Common myeloid progenitor, CD34-positive (primary cell): ENCODE measurements at regions not wholly inside any gene's neighbourhood (a gene's known extent, or its start where the extent isn't known, plus 50 kb on each side); places are given as distances from the start of the nearest gene placed in this dataset.

Experiments used
- CTCF ChIA-PET: fragments of 350-600 bp; sonication (Branson Sonifier 250); formaldehyde crosslinking; loops from one replicate; lab custom pipeline; 2021; ENCODE audit warnings: antibody characterized with exemption; lab: Charles Lee
- POLR2A ChIA-PET: fragments of 350-600 bp; sonication (Branson Sonifier 250); formaldehyde crosslinking; loops from one replicate; lab custom pipeline; 2021; ENCODE audit warnings: antibody characterized with exemption; lab: Charles Lee
- DNase-seq, 3 donors: peaks; one replicate each; pipeline versions ENCODE4 v3.0.0 to v3.0.0-alpha.2; 2013
- H3K27ac ChIP-seq, 2 experiments: 1 replicate in 1 of 2; 2 replicates in 1 of 2; pipeline ENCODE4 v1.7.0; 2013; ENCODE audit warnings: inconsistent platforms in 2 of 2, low read length in 2 of 2, mild to moderate bottlenecking in 2 of 2, low read depth in 1 of 2, moderate library complexity in 1 of 2; ENCODE audit not compliant: severe bottlenecking in 2 of 2, insufficient read depth in 1 of 2, poor library complexity in 1 of 2
- H3K27me3 ChIP-seq, 5 experiments: replicated peaks in 2 of 5; 1 replicate in 3 of 5; 2 replicates in 2 of 5; pipeline versions ENCODE4 v1.6.1 to v1.7.0; 2013; ENCODE audit warnings: low read length in 4 of 5, mild to moderate bottlenecking in 2 of 5, moderate library complexity in 2 of 5, inconsistent platforms in 1 of 5; ENCODE audit not compliant: insufficient read depth in 5 of 5, control insufficient read depth in 4 of 5
- H3K36me3 ChIP-seq, 4 experiments: 1 replicate in 2 of 4; 2 replicates in 2 of 4; pipeline versions ENCODE4 v1.6.1 to v1.7.0; 2013; ENCODE audit warnings: low read length in 3 of 4, control low read depth in 1 of 4, mild to moderate bottlenecking in 1 of 4; ENCODE audit not compliant: control insufficient read depth in 4 of 4, insufficient read depth in 4 of 4
- H3K4me1 ChIP-seq, 4 experiments: 1 replicate in 3 of 4; 2 replicates in 1 of 4; pipeline versions ENCODE4 v1.6.1 to v1.7.1; 2013; ENCODE audit warnings: low read length in 3 of 4, mild to moderate bottlenecking in 3 of 4, control low read depth in 1 of 4, inconsistent platforms in 1 of 4, moderate library complexity in 1 of 4; ENCODE audit not compliant: control insufficient read depth in 4 of 4, insufficient read depth in 4 of 4; ENCODE audit errors: control extremely low read depth in 1 of 4
- H3K4me3 ChIP-seq, 7 experiments: 1 replicate in 4 of 7; 2 replicates in 3 of 7; pipeline versions ENCODE4 v1.5.1 to v1.7.0; 2013; ENCODE audit warnings: mild to moderate bottlenecking in 7 of 7, low read length in 6 of 7, moderate library complexity in 6 of 7, inconsistent platforms in 2 of 7, low read depth in 2 of 7, control low read depth in 1 of 7; ENCODE audit not compliant: insufficient read depth in 4 of 7, control insufficient read depth in 1 of 7; ENCODE audit errors: extremely low read depth in 1 of 7
- H3K9me3 ChIP-seq, 5 experiments: 1 replicate in 4 of 5; 2 replicates in 1 of 5; pipeline versions ENCODE4 v1.6.1 to v1.7.1; 2013; ENCODE audit warnings: low read length in 4 of 5, mild to moderate bottlenecking in 2 of 5, inconsistent platforms in 1 of 5, low read depth in 1 of 5, moderate library complexity in 1 of 5; ENCODE audit not compliant: control insufficient read depth in 4 of 5, insufficient read depth in 2 of 5; ENCODE audit errors: control extremely low read depth in 1 of 5
- WGBS: methylation state at CpG from one replicate; pipeline ENCODE4 v1.1.5; 2013; ENCODE audit not compliant: insufficient coverage; 5-methylcytosine and 5-hydroxymethylcytosine counted together

DNA sequence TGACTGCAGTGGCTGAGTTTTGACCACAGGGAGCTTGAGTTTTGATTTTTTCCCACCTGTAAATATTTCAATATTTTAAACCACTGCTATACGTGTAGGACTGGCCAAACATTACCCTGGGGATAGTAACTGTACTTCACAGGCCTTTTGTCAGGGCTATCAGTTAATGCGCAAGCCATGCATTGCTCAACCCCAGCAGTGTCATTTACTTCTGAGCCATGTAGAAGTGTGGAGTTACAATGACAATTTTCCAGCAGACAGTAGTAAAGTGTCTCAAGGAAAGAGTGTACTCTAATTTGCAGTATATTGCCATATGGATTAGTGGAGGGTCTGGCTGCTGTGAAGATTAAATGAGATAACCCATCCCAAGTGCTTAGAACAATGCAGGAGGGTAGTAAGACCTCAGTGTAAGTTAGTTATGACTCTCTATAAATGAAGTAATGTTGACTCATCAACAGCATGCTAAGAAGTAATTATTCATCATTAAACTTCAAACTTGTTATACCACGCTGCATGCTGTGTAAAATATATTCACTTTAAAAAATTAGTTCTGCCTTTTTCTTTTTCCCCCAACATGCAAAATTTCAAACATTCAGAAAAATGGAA is 489.2 kb downstream of the KDM4C start:
- H3K36me3 ChIP-seq = no peaks in the 10 kb centered on the region
- peaks cover 4 to 23% (median 11%) of the 10 kb centered on the region in 4 experiments for H3K4me1 ChIP-seq
- no peak for DNase-seq
- no peak overlapping the region for H3K27ac ChIP-seq
- WGBS = 100% methylated on average over 3 of the region's 3 CpGs
- H3K9me3 ChIP-seq = no peaks in the 10 kb centered on the region
- ChIA-PET CTCF (interaction anchor here (0.8 kb wide), 1 partner anchor 155 kb away, joined by 3 read pairs; no protein-coding TSS in a partner anchor), POLR2A (no interaction called here)
- H3K4me3 ChIP-seq = no peak overlapping the region
- H3K27me3 ChIP-seq = no peaks in the 10 kb centered on the region

DNA sequence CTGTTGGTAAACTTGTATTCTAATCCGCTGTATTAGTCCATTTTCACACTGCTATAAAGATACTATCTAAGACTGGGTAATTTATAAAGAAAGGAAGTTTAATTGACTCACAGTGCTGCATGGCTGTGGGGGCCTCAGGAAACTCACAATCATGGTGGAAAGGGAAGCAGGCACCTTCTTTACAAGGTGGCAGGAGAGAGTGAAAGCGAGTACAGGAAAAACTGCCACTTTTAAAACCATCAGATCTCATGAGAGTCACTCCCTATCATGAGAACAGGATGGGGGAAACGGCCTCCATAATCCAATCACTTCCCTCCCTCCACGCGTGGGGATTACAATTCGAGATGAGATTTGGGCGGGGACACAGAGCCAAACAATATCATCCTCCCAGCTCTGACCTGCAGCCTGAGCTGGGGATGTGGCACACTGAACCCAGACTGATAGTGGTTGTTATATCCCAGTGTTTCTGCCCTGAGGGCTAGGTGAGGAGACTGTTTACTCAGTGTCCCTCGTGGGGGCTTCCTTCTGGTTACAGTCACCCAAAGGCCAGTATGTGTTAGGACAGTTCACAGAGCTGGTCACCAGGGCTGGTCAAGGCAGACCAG is 488.3 kb downstream of the KDM4C start:
- DNase-seq = peak; percentile 45 to 92 (median 87)
- CTCF ChIA-PET = interaction anchor here (0.8 kb wide), 1 partner anchor 156 kb away, joined by 3 read pairs; no protein-coding TSS in a partner anchor
- H3K4me1 ChIP-seq = peaks cover 4 to 23% (median 11%) of the 10 kb centered on the region in 4 experiments
- H3K4me3 ChIP-seq = peak overlapping the region in 1 of 7 experiments; percentile 20
- peaks cover 0 to under 1% (median 0%) of the 10 kb centered on the region in 5 experiments for H3K9me3 ChIP-seq
- no peaks in the 10 kb centered on the region for H3K27me3 ChIP-seq
- POLR2A ChIA-PET = no interaction called here
- WGBS = 42% methylated on average over 1 of the region's 8 CpGs
- H3K36me3 ChIP-seq = no peaks in the 10 kb centered on the region
- no peak overlapping the region for H3K27ac ChIP-seq

DNA sequence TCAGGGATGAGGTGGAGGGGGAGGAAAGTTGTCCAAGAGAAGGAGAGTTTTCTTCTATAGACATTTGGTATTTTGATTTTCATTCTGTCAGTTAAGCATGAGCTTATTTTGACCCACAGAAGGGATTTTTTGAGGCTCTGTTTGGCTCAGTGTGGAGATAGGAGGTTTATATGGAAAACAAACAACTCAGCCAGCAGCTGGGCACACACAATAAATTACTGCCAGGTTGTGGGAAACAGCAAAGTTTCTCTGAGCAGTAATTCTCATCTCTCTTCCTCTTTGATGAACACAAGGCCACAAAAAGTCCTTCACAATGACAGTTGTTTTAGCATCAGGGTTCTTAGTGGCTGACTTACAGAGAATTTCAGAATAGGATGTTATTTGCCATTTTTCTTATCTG is 486.1 kb downstream of the KDM4C start:
- Histone ChIP-seq H3K36me3 (no peaks in the 10 kb centered on the region), H3K27me3 (no peaks in the 10 kb centered on the region), H3K9me3 (peaks cover 0 to 17% (median 3%) of the 10 kb centered on the region in 5 experiments), H3K27ac (no peak overlapping the region), H3K4me3 (no peak overlapping the region), H3K4me1 (peaks cover 4 to 23% (median 11%) of the 10 kb centered on the region in 4 experiments)
- ChIA-PET POLR2A (no interaction called here), CTCF (interaction anchor here (1.1 kb wide), 1 partner anchor 9 kb away, joined by 3 read pairs; no protein-coding TSS in a partner anchor)
- DNase-seq = peak in 2 of 3 donors; percentile 15 to 18

DNA sequence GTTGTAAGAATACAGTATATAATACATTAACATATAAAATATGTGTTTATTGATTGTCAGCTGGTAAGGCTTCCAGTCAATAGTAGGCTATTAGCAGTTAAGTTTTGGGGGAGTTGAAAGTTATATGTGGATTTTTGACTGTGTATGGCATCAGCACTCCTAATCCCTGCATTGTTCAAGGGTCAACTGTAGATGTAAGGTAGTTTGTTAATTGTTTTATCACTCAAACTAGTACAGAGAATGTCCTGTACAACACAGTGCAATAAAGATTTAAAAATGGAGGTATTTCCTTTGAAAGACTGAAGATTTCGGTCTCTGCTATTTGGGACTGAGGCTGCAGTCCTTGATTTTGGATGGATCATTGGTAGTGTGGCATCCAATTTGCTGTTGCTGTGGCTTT is 484.4 kb downstream of the KDM4C start:
- WGBS = 80% methylated on average over 1 of the region's 1 CpG

DNA sequence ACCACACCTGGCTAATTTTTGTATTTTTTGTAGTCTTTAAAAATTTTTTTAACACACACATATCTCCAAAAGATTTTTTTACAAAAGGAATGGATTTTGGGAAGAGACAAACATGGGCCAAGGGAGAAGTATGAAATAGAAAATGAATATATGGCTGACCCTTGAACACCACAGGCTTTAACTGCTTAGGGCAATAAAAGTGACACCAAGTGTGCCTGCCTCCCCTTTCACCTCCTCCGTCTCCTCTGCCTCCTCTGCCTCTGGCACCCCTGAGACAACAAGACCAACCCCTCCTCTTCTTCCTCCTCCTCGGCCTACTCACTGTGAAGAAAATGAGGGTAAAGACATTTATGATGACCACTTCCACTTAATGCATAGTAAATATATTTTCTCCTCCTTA is 483.9 kb downstream of the KDM4C start:
- WGBS = 100% methylated on average over 1 of the region's 2 CpGs

More for the DNA sequence above, 484.4 kb downstream of the KDM4C start:
- ChIA-PET POLR2A (no interaction called here), CTCF (no interaction called here)
- H3K27ac ChIP-seq = no peak overlapping the region
- H3K36me3 ChIP-seq = no peaks in the 10 kb centered on the region
- no peaks in the 10 kb centered on the region for H3K27me3 ChIP-seq
- H3K4me3 ChIP-seq = no peak overlapping the region
- H3K4me1 ChIP-seq = peaks cover 4 to 23% (median 11%) of the 10 kb centered on the region in 4 experiments
- DNase-seq = no peak
- peaks cover 0 to 19% (median 5%) of the 10 kb centered on the region in 5 experiments for H3K9me3 ChIP-seq

DNA sequence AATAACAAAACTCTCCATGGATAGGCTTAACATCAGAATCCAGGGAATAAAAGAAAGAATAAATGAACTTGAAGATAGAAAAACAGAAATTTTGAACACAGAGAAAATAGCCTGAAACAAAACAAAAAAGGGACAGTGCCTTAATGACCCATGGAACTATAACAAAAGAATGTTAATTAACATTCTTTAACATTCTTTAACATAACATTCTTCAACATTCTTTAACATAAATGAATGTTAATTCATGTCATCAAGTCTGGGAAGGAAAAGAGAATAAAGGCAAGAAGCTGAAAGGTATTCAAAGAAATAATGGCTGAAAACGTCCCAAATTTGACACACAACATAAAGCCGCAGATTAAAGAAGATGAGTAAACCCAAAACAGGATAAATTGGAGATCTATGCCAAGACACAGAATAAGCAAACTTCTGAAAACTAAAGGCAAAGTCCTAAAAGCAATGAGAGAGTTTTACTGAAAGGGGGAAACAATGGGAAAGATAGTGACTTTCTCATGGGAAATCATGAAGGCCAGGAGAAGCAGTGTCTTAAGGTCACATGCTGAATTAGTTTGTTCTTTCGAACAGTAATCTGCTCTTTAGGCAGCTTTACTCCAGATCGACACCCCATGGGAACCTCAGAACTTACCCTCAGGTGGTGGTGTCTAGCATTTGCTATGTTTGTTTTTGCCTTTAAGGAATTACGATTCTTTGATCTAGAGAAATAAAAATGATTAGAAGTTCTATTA is 483.0 kb downstream of the KDM4C start:
- no peaks in the 10 kb centered on the region for H3K36me3 ChIP-seq
- no peak overlapping the region for H3K27ac ChIP-seq
- H3K27me3 ChIP-seq = no peaks in the 10 kb centered on the region
- peaks cover 0 to 16% (median 6%) of the 10 kb centered on the region in 4 experiments for H3K4me1 ChIP-seq
- WGBS = no CpG with 5 or more reads among the region's 5 CpGs
- no peak for DNase-seq
- POLR2A ChIA-PET = no interaction called here
- peaks cover 0 to 19% (median 5%) of the 10 kb centered on the region in 5 experiments for H3K9me3 ChIP-seq
- H3K4me3 ChIP-seq = no peak overlapping the region
- CTCF ChIA-PET = no interaction called here

More for the DNA sequence above, 483.9 kb downstream of the KDM4C start:
- ChIA-PET CTCF (no interaction called here), POLR2A (no interaction called here)
- Histone ChIP-seq H3K4me1 (peaks cover 4 to 23% (median 11%) of the 10 kb centered on the region in 4 experiments), H3K9me3 (peaks cover 0 to 19% (median 5%) of the 10 kb centered on the region in 5 experiments), H3K4me3 (no peak overlapping the region), H3K36me3 (no peaks in the 10 kb centered on the region), H3K27me3 (no peaks in the 10 kb centered on the region), H3K27ac (no peak overlapping the region)
- no peak for DNase-seq
